K562 (cell line): ENCODE measurements at regions not wholly inside any gene's neighbourhood (a gene's known extent, or its start where the extent isn't known, plus 50 kb on each side); places are given as distances from the start of the nearest gene placed in this dataset.

ENCODE experiments used
- ATAC-seq: fragments of 200-7000 bp; cut with Tn5 transposase; 3 replicates; pipeline ENCODE4 v1.9.1; 2020; ENCODE audit warnings: moderate library complexity
- BruUV-seq: library from RNA; stranded (reverse); fragments of 400-500 nt; replicated peaks from 2 replicates; lab custom pipeline; 2021; lab: Mats Ljungman, UMichigan
- CTCF ChIA-PET: fragments of 300-600 bp; formaldehyde crosslinking; extraction: SDS; loops from one replicate; lab custom pipeline; 2021; ENCODE audit warnings: low intra/inter-chr PET ratio; lab: Yijun Ruan, JAX
- POLR2A ChIA-PET: fragments of 300-600, 350-650 bp; sonication (Branson Sonifier 250); formaldehyde crosslinking; extraction: SDS; loops from one replicate; lab custom pipeline; 2021; ENCODE audit warnings: antibody characterized with exemption, inconsistent platforms; lab: Yijun Ruan, JAX
- DNase-seq, 4 experiments: peaks; one replicate each; pipeline versions ENCODE4 v3.0.0 to v3.0.0-alpha.2; 2011 to 2018; ENCODE audit warnings: low spot score in 3 of 4, mixed read lengths in 3 of 4; ENCODE audit errors: extremely low read depth in 1 of 4
- FAIRE-seq: peaks from 2 replicates; lab custom pipeline; 2011; peaks lifted over from hg19 to GRCh38; lab: Jason Lieb, UNC
- H2AFZ ChIP-seq: 2 replicates; pipeline ENCODE4 v1.6.0; 2011; ENCODE audit warnings: low read depth, low read length, control low read depth, inconsistent platforms
- H3K27ac ChIP-seq: fragments of 200-600 bp; 3 replicates; pipeline ENCODE4 v1.8.0; 2011; ENCODE audit warnings: low read depth, mild to moderate bottlenecking, control low read depth, inconsistent platforms, low read length, moderate library complexity, mixed read lengths; ENCODE audit errors: extremely low read depth
- H3K27me3 ChIP-seq, 2 experiments: fragments of 300-600 bp in 1 of 2; 2 replicates in 1 of 2; 3 replicates in 1 of 2; pipeline versions ENCODE4 v1.6.0 to v1.8.0; 2011; ENCODE audit warnings: inconsistent platforms in 2 of 2, low read length in 2 of 2, mild to moderate bottlenecking in 1 of 2, mixed read lengths in 1 of 2, moderate library complexity in 1 of 2; ENCODE audit not compliant: control insufficient read depth in 2 of 2, insufficient read depth in 2 of 2
- H3K36me3 ChIP-seq: fragments of 300-600 bp; 3 replicates; pipeline ENCODE4 v1.8.0; 2011; ENCODE audit warnings: mild to moderate bottlenecking, low read length, inconsistent platforms; ENCODE audit not compliant: control insufficient read depth, insufficient read depth
- H3K4me1 ChIP-seq, 2 experiments: fragments of 200-600 bp in 1 of 2; replicated peaks in 1 of 2; 2 replicates in 1 of 2; 3 replicates in 1 of 2; pipeline versions ENCODE4 v1.5.1 to v1.8.0; 2011; ENCODE audit warnings: inconsistent platforms in 2 of 2, low read length in 2 of 2, mild to moderate bottlenecking in 1 of 2, mixed read lengths in 1 of 2, moderate library complexity in 1 of 2; ENCODE audit not compliant: control insufficient read depth in 2 of 2, insufficient read depth in 2 of 2
- H3K4me2 ChIP-seq: 2 replicates; pipeline ENCODE4 v1.6.1; 2011; ENCODE audit warnings: low read length, control low read depth, inconsistent platforms, mixed read lengths; ENCODE audit not compliant: insufficient read depth
- H3K4me3 ChIP-seq: fragments of 200-600 bp; sonication (generic), shearing (Covaris generic); 2 replicates; pipeline ENCODE4 v1.5.1; 2016; ENCODE audit warnings: control low read depth, inconsistent platforms
- H3K79me2 ChIP-seq: fragments of 200-600 bp; 3 replicates; pipeline ENCODE4 v1.8.0; 2011; ENCODE audit warnings: low read length, inconsistent platforms; ENCODE audit not compliant: control insufficient read depth, insufficient read depth
- H3K9ac ChIP-seq, 2 experiments: 2 replicates each; pipeline versions ENCODE4 v1.6.0 to v1.6.1; 2011; ENCODE audit warnings: low read depth in 2 of 2, low read length in 2 of 2, control low read depth in 1 of 2, inconsistent platforms in 1 of 2, mild to moderate bottlenecking in 1 of 2, mixed read lengths in 1 of 2; ENCODE audit not compliant: insufficient read depth in 1 of 2
- H3K9me1 ChIP-seq: one replicate; pipeline ENCODE4 v1.6.0; 2011; ENCODE audit warnings: inconsistent platforms, mild to moderate bottlenecking, low read length, moderate library complexity; ENCODE audit not compliant: control insufficient read depth, insufficient read depth
- H3K9me3 ChIP-seq: replicated peaks from 2 replicates; pipeline ENCODE4 v1.5.1; 2011; ENCODE audit warnings: low read depth, low read length, inconsistent platforms; ENCODE audit not compliant: control insufficient read depth, insufficient read depth
- H4K20me1 ChIP-seq: replicated peaks from 2 replicates; pipeline ENCODE4 v1.6.1; 2011; ENCODE audit warnings: low read length, inconsistent platforms, mixed read lengths; ENCODE audit not compliant: control insufficient read depth, insufficient read depth
- ELF1 ChIP-seq: fragments of 200-800 bp; sonication (Bioruptor generic); IDR thresholded peaks from 2 replicates; pipeline ENCODE4 v1.6.1; 2016; ENCODE audit warnings: missing genetic modification characterization, missing compliant biosample characterization
- FOXA1 ChIP-seq: fragments of 450-650 bp; IDR thresholded peaks from 2 replicates; pipeline ENCODE4 v1.6.1; 2016; ENCODE audit warnings: mild to moderate bottlenecking, borderline replicate concordance
- NR1H2 ChIP-seq: sonication (generic); formaldehyde crosslinking; IDR thresholded peaks from 2 replicates; pipeline ENCODE4 v1.4.0; 2020; ENCODE audit warnings: mild to moderate bottlenecking, missing genetic modification reagents
- OTX1 ChIP-seq: fragments of 450-650 bp; formaldehyde crosslinking; IDR thresholded peaks from 2 replicates; pipeline ENCODE4 v1.4.0; 2022; ENCODE audit warnings: mild to moderate bottlenecking
- POLR2AphosphoS2 ChIP-seq: IDR thresholded peaks from 2 replicates; pipeline ENCODE4 v1.6.1; 2012; ENCODE audit warnings: low read length, improper control_type of control experiment
- SAP30 ChIP-seq: fragments of 200-600 bp; sonication (generic); IDR thresholded peaks from 2 replicates; pipeline ENCODE4 v1.6.1; 2012; ENCODE audit warnings: borderline replicate concordance, low read depth, mild to moderate bottlenecking, moderate library complexity, low read length, control low read depth, inconsistent platforms; ENCODE audit not compliant: insufficient read depth, poor library complexity, severe bottlenecking
- ZNF239 ChIP-seq: fragments of 250-450 bp; sonication (Bioruptor Pico); IDR thresholded peaks from 2 replicates; pipeline ENCODE4 v1.4.0; 2020; ENCODE audit warnings: mild to moderate bottlenecking
- ZZZ3 ChIP-seq: fragments of 450-650 bp; IDR thresholded peaks from 2 replicates; pipeline ENCODE4 v1.6.1; 2016; ENCODE audit warnings: antibody characterized with exemption, mild to moderate bottlenecking, moderate library complexity
- WGBS: fragments of 100-300 bp; shearing (Covaris generic); methylation state at CpG from one replicate; pipeline ENCODE4 v1.1.6; 2016; ENCODE audit warnings: low coverage, mixed read lengths; ENCODE audit not compliant: insufficient coverage; ENCODE audit errors: missing lambda C conversion rate; 5-methylcytosine and 5-hydroxymethylcytosine counted together
- in situ Hi-C: fragments of 300-500 bp; cut with MboI; formaldehyde crosslinking; loops from 4 replicates; pipeline ENCODE4 v1.15.0; 2018; ENCODE audit warnings: inconsistent platforms, mixed read lengths
- intact Hi-C: fragments of 100-400 bp; cut with micrococcal nuclease; formaldehyde crosslinking; loops from 2 replicates; pipeline ENCODE4 v1.14.2; 2022

- BruUV-seq, result no TSS peak
- ATAC-seq (no peak), DNase-seq (no peak), FAIRE-seq (no peak)
- Histone ChIP-seq H3K9me1 (no peaks in the 10 kb centered on the region), H3K27me3 (no peaks in the 10 kb centered on the region), H3K4me3 (no peak overlapping the region), H3K36me3 (no peaks in the 10 kb centered on the region), H2AFZ (no peak overlapping the region), H3K9ac (no peak overlapping the region), H3K27ac (no peak overlapping the region), H3K79me2 (no peaks in the 10 kb centered on the region), H3K9me3 (no peaks in the 10 kb centered on the region), H3K4me2 (no peak overlapping the region), H3K4me1 (no peaks in the 10 kb centered on the region), H4K20me1 (no peaks in the 10 kb centered on the region)
- POLR2A ChIA-PET, result interaction anchor here (0.6 kb wide), 1 partner anchor 19 kb away, joined by 3 read pairs; no protein-coding TSS in a partner anchor
- in situ Hi-C loops (no loop called here), intact Hi-C loops (no loop called here)
- no peak for TF ChIP-seq ZZZ3
- TF ChIP-seq POLR2AphosphoS2, result no peak
- no peak for TF ChIP-seq ELF1 (tag)
- no peak for TF ChIP-seq SAP30
- TF ChIP-seq ZNF239 (CRISPR knock-in tag), result no peak
- TF ChIP-seq NR1H2, result no peak
- TF ChIP-seq OTX1 (CRISPR knock-in tag), result no peak
- TF ChIP-seq FOXA1, result no peak
- WGBS, result 0% methylated on average over 3 of the region's 3 CpGs
- CTCF ChIA-PET, result no interaction called here
These were observed 95.7 kb upstream of the AGTR1 start for GRCh38 chr3:148601766-148602685.
